ENCODE measurements at regions not wholly inside any gene's neighbourhood (a gene's known extent, or its start where the extent isn't known, plus 50 kb on each side); places are given as distances from the start of the nearest gene placed in this dataset.

DNA sequence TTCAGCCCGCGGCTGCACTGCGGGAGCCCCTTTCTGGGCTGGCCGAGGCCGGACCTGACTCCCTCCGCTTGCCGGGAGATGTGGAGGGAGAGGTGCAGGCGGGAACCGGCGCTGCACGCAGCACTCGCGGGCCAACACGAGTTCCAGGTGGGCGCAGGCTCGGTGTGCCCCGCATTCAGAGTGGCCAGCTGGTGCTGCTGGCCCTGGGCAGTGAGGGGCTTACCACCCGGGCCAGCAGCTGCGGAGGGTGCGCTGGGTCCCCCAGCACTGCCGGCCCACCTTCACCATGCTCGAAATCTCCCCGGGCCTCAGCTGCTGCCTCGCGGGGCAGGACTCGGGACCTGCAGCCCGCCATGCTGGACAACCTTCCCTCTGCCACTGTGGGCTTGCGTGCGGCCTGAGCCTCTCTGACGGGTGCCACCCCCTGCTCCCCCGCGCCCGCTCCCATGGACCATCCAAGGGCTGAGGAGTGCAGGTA is 733.5 kb upstream of the CCDC54 start:
- Histone ChIP-seq H3K27ac (no peak overlapping the region), H3K4me3 (no peak overlapping the region), H3K9ac (ENCODE audit: low read depth in 2 of 2, low read length in 2 of 2) (no peak overlapping the region), H3K27me3 (no peaks in the 10 kb centered on the region), H3K4me1 (no peaks in the 10 kb centered on the region), H3K9me3 (no peaks in the 10 kb centered on the region), H3K36me3 (no peaks in the 10 kb centered on the region)
- intact Hi-C loops (cut with DNase I) = no loop called here
- DNase-seq = no peak
- TF ChIP-seq, protein P1, sequence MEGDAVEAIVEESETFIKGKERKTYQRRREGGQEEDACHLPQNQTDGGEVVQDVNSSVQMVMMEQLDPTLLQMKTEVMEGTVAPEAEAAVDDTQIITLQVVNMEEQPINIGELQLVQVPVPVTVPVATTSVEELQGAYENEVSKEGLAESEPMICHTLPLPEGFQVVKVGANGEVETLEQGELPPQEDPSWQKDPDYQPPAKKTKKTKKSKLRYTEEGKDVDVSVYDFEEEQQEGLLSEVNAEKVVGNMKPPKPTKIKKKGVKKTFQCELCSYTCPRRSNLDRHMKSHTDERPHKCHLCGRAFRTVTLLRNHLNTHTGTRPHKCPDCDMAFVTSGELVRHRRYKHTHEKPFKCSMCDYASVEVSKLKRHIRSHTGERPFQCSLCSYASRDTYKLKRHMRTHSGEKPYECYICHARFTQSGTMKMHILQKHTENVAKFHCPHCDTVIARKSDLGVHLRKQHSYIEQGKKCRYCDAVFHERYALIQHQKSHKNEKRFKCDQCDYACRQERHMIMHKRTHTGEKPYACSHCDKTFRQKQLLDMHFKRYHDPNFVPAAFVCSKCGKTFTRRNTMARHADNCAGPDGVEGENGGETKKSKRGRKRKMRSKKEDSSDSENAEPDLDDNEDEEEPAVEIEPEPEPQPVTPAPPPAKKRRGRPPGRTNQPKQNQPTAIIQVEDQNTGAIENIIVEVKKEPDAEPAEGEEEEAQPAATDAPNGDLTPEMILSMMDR (IDR thresholded peaks at IDR 0.05) = no peak

DNA sequence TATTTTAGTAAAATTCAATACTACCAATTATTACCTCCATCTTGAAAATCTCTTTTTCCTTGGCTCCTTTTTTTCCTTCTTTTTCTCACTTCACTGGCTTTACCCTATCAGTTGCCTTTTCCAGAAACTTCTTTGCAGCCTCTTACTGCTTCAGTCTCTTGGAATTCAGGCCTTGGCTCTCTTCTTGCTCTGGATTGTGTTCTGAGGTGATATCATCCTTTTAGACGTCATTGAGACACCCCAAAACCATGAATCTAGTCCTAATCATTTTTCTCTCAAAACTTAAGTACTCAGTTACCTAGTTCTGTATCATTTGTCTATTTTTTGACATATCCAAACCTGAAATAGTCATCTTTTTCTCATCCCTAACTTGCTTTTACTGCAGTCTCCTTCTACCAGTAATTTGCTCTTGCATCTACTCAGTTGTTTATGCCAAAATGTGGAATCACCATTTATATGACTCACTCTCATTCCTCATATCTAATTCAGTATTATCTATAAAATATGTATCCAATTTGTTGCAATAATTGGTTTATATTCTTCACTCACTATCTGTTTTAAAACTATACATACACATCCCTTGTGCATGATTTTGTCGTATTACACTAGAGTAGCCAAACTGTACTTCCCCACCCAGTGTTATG is 703.2 kb upstream of the CCDC54 start:
- Histone ChIP-seq H3K36me3 (no peaks in the 10 kb centered on the region), H3K4me3 (no peak overlapping the region), H3K4me1 (no peaks in the 10 kb centered on the region), H3K27me3 (no peaks in the 10 kb centered on the region), H3K27ac (no peak overlapping the region), H3K9me3 (no peaks in the 10 kb centered on the region), H3K9ac (ENCODE audit: low read depth in 2 of 2, low read length in 2 of 2) (no peak overlapping the region)
- TF ChIP-seq, protein P1 (IDR thresholded peaks at IDR 0.05) = no peak
- intact Hi-C loops (cut with DNase I) = no loop called here
- DNase-seq = no peak

DNA sequence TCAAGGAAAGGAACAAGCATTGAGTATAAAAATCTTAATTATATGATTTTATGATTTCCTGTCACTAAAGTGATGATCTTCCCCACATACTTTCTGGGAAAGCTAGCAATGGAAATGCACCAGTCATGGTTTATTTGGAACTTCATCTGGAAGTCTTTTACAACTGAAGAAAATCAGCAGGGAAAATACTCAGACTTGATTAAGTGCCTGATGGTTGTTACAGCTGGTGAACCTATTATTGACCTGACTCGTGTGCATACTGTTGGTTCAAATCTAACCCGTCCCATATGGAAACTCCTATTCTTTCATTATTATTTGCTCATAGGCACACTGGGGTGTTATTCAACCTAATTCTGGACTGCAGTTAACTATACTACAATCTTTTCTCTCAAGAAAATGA is 701.8 kb upstream of the CCDC54 start:
- H3K36me3 ChIP-seq = no peaks in the 10 kb centered on the region
- no peak overlapping the region for H3K4me3 ChIP-seq
- H3K4me1 ChIP-seq = no peaks in the 10 kb centered on the region
- H3K27me3 ChIP-seq = no peaks in the 10 kb centered on the region
- no peaks in the 10 kb centered on the region for H3K9me3 ChIP-seq
- DNase-seq = no peak
- TF ChIP-seq, protein P1 (IDR thresholded peaks at IDR 0.05) = no peak
- intact Hi-C loops (cut with DNase I) = no loop called here
- H3K27ac ChIP-seq = no peak overlapping the region
- no peak overlapping the region for H3K9ac ChIP-seq (ENCODE audit: low read depth in 2 of 2, low read length in 2 of 2)

DNA sequence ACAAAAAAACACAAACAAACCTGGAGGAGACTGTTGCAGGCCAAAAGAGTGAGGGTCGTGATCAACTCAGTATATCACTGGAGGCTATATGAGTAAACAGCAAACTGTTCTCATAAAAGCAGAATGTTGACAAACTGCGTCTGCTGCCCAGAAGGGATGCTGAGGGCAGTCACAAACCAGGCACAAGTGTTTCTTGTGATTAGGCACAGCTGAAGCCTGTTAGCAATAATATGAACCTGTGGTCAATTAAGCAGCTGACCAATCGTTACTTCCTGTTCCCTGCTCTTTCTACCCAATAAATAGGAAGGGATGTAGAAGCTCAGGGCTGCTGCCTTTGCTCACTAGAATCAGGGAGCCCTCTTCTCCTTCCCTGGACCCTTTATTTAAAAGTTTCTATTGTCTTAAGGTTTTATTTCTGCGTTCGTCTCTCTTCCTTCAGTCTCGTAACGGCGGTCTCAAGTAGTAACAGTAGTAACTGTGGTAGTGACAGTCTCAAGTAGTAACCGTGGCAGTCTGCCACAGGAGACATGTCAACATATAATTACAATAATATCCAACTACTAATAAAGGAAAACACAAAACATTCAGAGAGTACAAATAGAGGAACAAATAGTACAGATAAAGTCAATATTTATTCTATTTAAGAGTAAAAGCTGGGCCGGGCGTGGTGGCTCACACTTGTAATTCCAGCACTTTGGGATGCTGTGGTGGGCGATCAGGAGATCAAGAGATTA is 698.4 kb upstream of the CCDC54 start:
- no peaks in the 10 kb centered on the region for H3K27me3 ChIP-seq
- intact Hi-C loops (cut with DNase I) = no loop called here
- H3K9me3 ChIP-seq = no peaks in the 10 kb centered on the region
- H3K9ac ChIP-seq (ENCODE audit: low read depth in 2 of 2, low read length in 2 of 2) = no peak overlapping the region
- DNase-seq = no peak
- H3K36me3 ChIP-seq = no peaks in the 10 kb centered on the region
- TF ChIP-seq, protein P1 (IDR thresholded peaks at IDR 0.05) = no peak
- H3K4me1 ChIP-seq = no peaks in the 10 kb centered on the region
- H3K4me3 ChIP-seq = no peak overlapping the region
- H3K27ac ChIP-seq = no peak overlapping the region

DNA sequence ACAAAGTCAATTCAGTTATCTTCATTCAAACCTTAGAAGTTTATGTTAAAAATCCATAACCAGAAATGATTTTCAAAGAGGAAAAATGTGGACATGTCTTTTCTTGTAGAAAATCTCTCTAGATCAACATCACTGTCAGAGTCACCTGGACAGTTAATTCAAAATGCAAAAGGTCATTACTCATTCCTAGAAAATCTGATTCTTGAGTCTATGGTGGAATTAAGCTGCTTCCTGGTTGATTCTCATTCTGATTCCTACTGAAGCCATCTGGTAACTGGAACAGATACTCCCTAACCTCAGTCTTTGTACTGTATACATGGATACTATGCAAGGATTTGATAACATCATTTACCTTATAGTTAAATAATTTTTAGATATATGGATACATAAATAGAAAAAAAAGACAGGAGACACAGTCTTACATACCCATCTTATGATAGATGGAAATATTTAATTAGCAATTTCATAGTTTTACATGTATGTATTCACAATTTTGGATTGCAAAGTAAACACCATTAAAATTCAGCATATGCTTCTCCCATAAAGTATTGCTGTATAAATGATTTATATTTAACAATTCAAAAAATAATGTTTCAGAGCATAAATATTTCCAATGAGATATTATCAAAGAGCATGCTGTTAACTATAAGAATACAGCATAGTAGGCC is 693.2 kb upstream of the CCDC54 start:
- Histone ChIP-seq H3K27me3 (no peaks in the 10 kb centered on the region), H3K4me1 (no peaks in the 10 kb centered on the region), H3K36me3 (no peaks in the 10 kb centered on the region), H3K27ac (no peak overlapping the region), H3K4me3 (no peak overlapping the region), H3K9me3 (no peaks in the 10 kb centered on the region), H3K9ac (ENCODE audit: low read depth in 2 of 2, low read length in 2 of 2) (no peak overlapping the region)
- TF ChIP-seq, protein P1 (IDR thresholded peaks at IDR 0.05) = no peak
- intact Hi-C loops (cut with DNase I) = no loop called here
- no peak for DNase-seq

Data from colonic mucosa (tissue), 4 donors.